Lower leg skin (tissue), 3 donors: ENCODE measurements at regions not wholly inside any gene's neighbourhood (a gene's known extent, or its start where the extent isn't known, plus 50 kb on each side); places are given as distances from the start of the nearest gene placed in this dataset.

ENCODE experiments used
- CTCF ChIP-seq, 3 donors: fragments of 450-650 bp; IDR thresholded peaks; one replicate each; pipeline ENCODE4 v1.5.1; 2016; ENCODE audit warnings: antibody characterized with exemption in 3 of 3, mild to moderate bottlenecking in 3 of 3, moderate library complexity in 2 of 3
- POLR2A ChIP-seq, 2 donors: fragments of 450-650 bp; IDR thresholded peaks; one replicate each; pipeline ENCODE4 v1.6.1; 2016 to 2017; ENCODE audit warnings: antibody characterized with exemption in 2 of 2, mild to moderate bottlenecking in 1 of 2, moderate library complexity in 1 of 2

- TF ChIP-seq POLR2A (IDR thresholded peaks at IDR 0.05) (no peak), CTCF (IDR thresholded peaks at IDR 0.05) (no peak)
Observed at GRCh38 chr5:143638654-143639053, 173.3 kb upstream of the HMHB1 start.
